Trophoblast cell (in vitro differentiated cells and primary cell): ENCODE measurements at regions not wholly inside any gene's neighbourhood (a gene's known extent, or its start where the extent isn't known, plus 50 kb on each side); places are given as distances from the start of the nearest gene placed in this dataset.

Experiments used
- DNase-seq, 2 donors: peaks; one replicate each; pipeline ENCODE4 v3.0.0-alpha.2; 2016
- H2AFZ ChIP-seq: 2 replicates; pipeline ENCODE4 v1.6.1; 2013; ENCODE audit warnings: low read length, moderate library complexity, mild to moderate bottlenecking; ENCODE audit not compliant: insufficient read depth, poor library complexity
- H2AK5ac ChIP-seq: 2 replicates; pipeline ENCODE4 v1.6.1; 2013; ENCODE audit warnings: mild to moderate bottlenecking, low read length
- H2BK120ac ChIP-seq: 2 replicates; pipeline ENCODE4 v1.6.1; 2013; ENCODE audit warnings: low read length, mild to moderate bottlenecking, moderate library complexity; ENCODE audit not compliant: insufficient read depth, poor library complexity
- H2BK12ac ChIP-seq: 2 replicates; pipeline ENCODE4 v1.6.1; 2013; ENCODE audit warnings: mild to moderate bottlenecking, low read length, moderate library complexity
- H2BK5ac ChIP-seq: 2 replicates; pipeline ENCODE4 v1.6.1; 2013; ENCODE audit warnings: low read length, low read depth, moderate library complexity, mild to moderate bottlenecking; ENCODE audit not compliant: poor library complexity
- H3K14ac ChIP-seq: 2 replicates; pipeline ENCODE4 v1.6.1; 2013; ENCODE audit warnings: mild to moderate bottlenecking, low read length
- H3K18ac ChIP-seq: 2 replicates; pipeline ENCODE4 v1.6.1; 2013; ENCODE audit warnings: mild to moderate bottlenecking, low read length
- H3K23ac ChIP-seq: 2 replicates; pipeline ENCODE4 v1.6.1; 2013; ENCODE audit warnings: low read length
- H3K27ac ChIP-seq: 2 replicates; pipeline ENCODE4 v1.5.1; 2013; ENCODE audit warnings: low read depth, mild to moderate bottlenecking, inconsistent platforms, low read length, moderate library complexity
- H3K27me3 ChIP-seq: 2 replicates; pipeline ENCODE4 v1.6.1; 2013; ENCODE audit warnings: inconsistent platforms, mild to moderate bottlenecking, low read length, moderate library complexity; ENCODE audit not compliant: insufficient read depth
- H3K36me3 ChIP-seq, 2 experiments: 1 replicate in 1 of 2; 2 replicates in 1 of 2; pipeline ENCODE4 v1.6.1; 2013; ENCODE audit warnings: low read length in 2 of 2, mild to moderate bottlenecking in 2 of 2, moderate library complexity in 1 of 2; ENCODE audit not compliant: insufficient read depth in 2 of 2, control insufficient read depth in 1 of 2
- H3K4ac ChIP-seq: 2 replicates; pipeline ENCODE4 v1.6.1; 2013; ENCODE audit warnings: low read depth, mild to moderate bottlenecking, low read length, moderate library complexity
- H3K4me1 ChIP-seq, 2 experiments: 1 replicate in 1 of 2; 2 replicates in 1 of 2; pipeline ENCODE4 v1.6.1; 2013; ENCODE audit warnings: low read length in 2 of 2, mild to moderate bottlenecking in 2 of 2, moderate library complexity in 1 of 2; ENCODE audit not compliant: insufficient read depth in 2 of 2, control insufficient read depth in 1 of 2
- H3K4me2 ChIP-seq: 2 replicates; pipeline ENCODE4 v1.6.1; 2013; ENCODE audit warnings: inconsistent platforms, mild to moderate bottlenecking, low read length, moderate library complexity
- H3K4me3 ChIP-seq: 2 replicates; pipeline ENCODE4 v1.5.1; 2013; ENCODE audit warnings: mild to moderate bottlenecking, low read depth, low read length, inconsistent platforms
- H3K79me1 ChIP-seq: one replicate; pipeline ENCODE4 v1.6.1; 2013; ENCODE audit warnings: low read length
- H3K79me2 ChIP-seq: 2 replicates; pipeline ENCODE4 v1.6.1; 2013; ENCODE audit warnings: low read length, mild to moderate bottlenecking; ENCODE audit not compliant: control insufficient read depth, insufficient read depth, poor library complexity
- H3K9ac ChIP-seq: 2 replicates; pipeline ENCODE4 v1.6.1; 2013; ENCODE audit warnings: mild to moderate bottlenecking, low read length
- H3K9me3 ChIP-seq: 2 replicates; pipeline ENCODE4 v1.6.1; 2013; ENCODE audit warnings: low read depth, mild to moderate bottlenecking, control low read depth, inconsistent platforms, low read length; ENCODE audit not compliant: insufficient read depth
- H4K12ac ChIP-seq: 2 replicates; pipeline ENCODE4 v1.6.1; 2013; ENCODE audit warnings: low read depth, mild to moderate bottlenecking, low read length, moderate library complexity
- H4K8ac ChIP-seq: 2 replicates; pipeline ENCODE4 v1.6.1; 2013; ENCODE audit warnings: low read depth, mild to moderate bottlenecking, low read length, moderate library complexity
- H4K91ac ChIP-seq: one replicate; pipeline ENCODE4 v1.6.1; 2013; ENCODE audit warnings: low read depth, mild to moderate bottlenecking, low read length, moderate library complexity
- WGBS: extraction: QIAGEN DNeasy Blood & Tissue Kit; methylation state at CpG from one replicate; pipeline ENCODE4 v1.1.7; 2013; ENCODE audit warnings: missing lambda C conversion rate; ENCODE audit not compliant: insufficient read length, insufficient coverage; ENCODE audit errors: extremely low coverage; 5-methylcytosine and 5-hydroxymethylcytosine counted together

- Histone ChIP-seq H3K4me1 (peaks cover 0 to 4% of the 10 kb centered on the region in 2 experiments), H4K8ac (no peak overlapping the region), H3K79me1 (peaks cover 4% of the 10 kb centered on the region), H3K9ac (no peak overlapping the region), H3K18ac (no peak overlapping the region), H2BK5ac (no peak overlapping the region), H3K23ac (no peak overlapping the region), H3K27me3 (no peaks in the 10 kb centered on the region), H3K9me3 (no peaks in the 10 kb centered on the region), H4K12ac (peak overlapping the region; percentile 30), H2BK120ac (no peak overlapping the region), H3K36me3 (no peaks in the 10 kb centered on the region), H3K4ac (no peak overlapping the region), H3K14ac (peak overlapping the region; percentile 44), H3K79me2 (no peaks in the 10 kb centered on the region), H3K4me2 (no peak overlapping the region), H2AK5ac (no peak overlapping the region), H4K91ac (no peak overlapping the region), H3K27ac (no peak overlapping the region), H3K4me3 (no peak overlapping the region), H2BK12ac (peak overlapping the region; percentile 87), H2AFZ (no peak overlapping the region)
- DNase-seq = no peak
- no CpG with 5 or more reads among the region's 5 CpGs for WGBS
Measured at GRCh38 chr12:75666126-75666938, 154.9 kb upstream of the KRR1 start.

- Histone ChIP-seq H4K91ac (no peak overlapping the region), H3K27ac (no peak overlapping the region), H3K27me3 (no peaks in the 10 kb centered on the region), H2BK120ac (no peak overlapping the region), H3K18ac (no peak overlapping the region), H3K9me3 (no peaks in the 10 kb centered on the region), H3K23ac (no peak overlapping the region), H3K4ac (no peak overlapping the region), H3K4me3 (no peak overlapping the region), H2AFZ (no peak overlapping the region), H4K8ac (no peak overlapping the region), H3K36me3 (no peaks in the 10 kb centered on the region), H2BK12ac (no peak overlapping the region), H3K4me1 (peaks cover 0 to 4% of the 10 kb centered on the region in 2 experiments), H3K79me2 (no peaks in the 10 kb centered on the region), H3K9ac (no peak overlapping the region), H3K14ac (no peak overlapping the region), H3K79me1 (peaks cover 6% of the 10 kb centered on the region), H3K4me2 (no peak overlapping the region), H2AK5ac (no peak overlapping the region), H4K12ac (no peak overlapping the region), H2BK5ac (no peak overlapping the region)
- DNase-seq = peak in 1 of 2 donors; percentile 40
- WGBS = no CpG with 5 or more reads among the region's 2 CpGs
Measured at GRCh38 chr12:75665216-75665615, 153.8 kb upstream of the KRR1 start.

- Histone ChIP-seq H4K12ac (no peak overlapping the region), H3K36me3 (no peaks in the 10 kb centered on the region), H3K79me1 (peaks cover 6% of the 10 kb centered on the region), H2BK5ac (no peak overlapping the region), H2BK12ac (no peak overlapping the region), H3K4ac (no peak overlapping the region), H3K9me3 (no peaks in the 10 kb centered on the region), H2BK120ac (no peak overlapping the region), H3K9ac (no peak overlapping the region), H4K91ac (no peak overlapping the region), H2AFZ (no peak overlapping the region), H3K18ac (no peak overlapping the region), H3K23ac (no peak overlapping the region), H3K4me3 (no peak overlapping the region), H3K14ac (no peak overlapping the region), H2AK5ac (no peak overlapping the region), H4K8ac (no peak overlapping the region), H3K27ac (no peak overlapping the region), H3K27me3 (no peaks in the 10 kb centered on the region), H3K4me1 (peaks cover 0 to 8% of the 10 kb centered on the region in 2 experiments), H3K4me2 (no peak overlapping the region), H3K79me2 (no peaks in the 10 kb centered on the region)
- DNase-seq = no peak
- no CpG with 5 or more reads among the region's 2 CpGs for WGBS
Measured at GRCh38 chr12:75662511-75663159, 151.2 kb upstream of the KRR1 start.

- Histone ChIP-seq H3K36me3 (no peaks in the 10 kb centered on the region), H2AK5ac (no peak overlapping the region), H2BK12ac (no peak overlapping the region), H3K4me1 (peaks cover 4 to 11% of the 10 kb centered on the region in 2 experiments), H3K23ac (no peak overlapping the region), H3K9ac (no peak overlapping the region), H3K4me2 (no peak overlapping the region), H3K9me3 (no peaks in the 10 kb centered on the region), H3K27me3 (no peaks in the 10 kb centered on the region), H3K4ac (no peak overlapping the region), H4K91ac (no peak overlapping the region), H4K12ac (no peak overlapping the region), H3K27ac (no peak overlapping the region), H4K8ac (no peak overlapping the region), H2AFZ (no peak overlapping the region), H2BK120ac (no peak overlapping the region), H3K14ac (no peak overlapping the region), H3K18ac (no peak overlapping the region), H3K79me2 (no peaks in the 10 kb centered on the region), H2BK5ac (no peak overlapping the region), H3K79me1 (peaks cover 10% of the 10 kb centered on the region), H3K4me3 (no peak overlapping the region)
- DNase-seq = no peak
- WGBS = no CpG with 5 or more reads among the region's 1 CpG
Measured at GRCh38 chr12:75661908-75662307, 150.5 kb upstream of the KRR1 start.
